H54 (cell line): ENCODE measurements at regions not wholly inside any gene's neighbourhood (a gene's known extent, or its start where the extent isn't known, plus 50 kb on each side); places are given as distances from the start of the nearest gene placed in this dataset.

Experiments used
- DNase-seq: peaks from one replicate; pipeline ENCODE4 v3.0.0; 2011; ENCODE audit warnings: low spot score, mixed read lengths; ENCODE audit not compliant: insufficient read length
- FAIRE-seq: peaks from 3 replicates; lab custom pipeline; 2011; peaks lifted over from hg19 to GRCh38; lab: Jason Lieb, UNC
- POLR2A ChIP-seq: IDR thresholded peaks from 2 replicates; pipeline ENCODE4 v1.6.1; 2011; ENCODE audit warnings: low read depth, mild to moderate bottlenecking, low read length

- DNase-seq (no peak), FAIRE-seq (no peak)
- no peak for TF ChIP-seq POLR2A
Measured at GRCh38 chr2:126766295-126766968, 110.5 kb downstream of the GYPC start.

GRCh38 chr2:126766969-126767296 is 111.0 kb downstream of the GYPC start:
- DNase-seq: no peak
- no peak for FAIRE-seq
- no peak for TF ChIP-seq POLR2A

DNA sequence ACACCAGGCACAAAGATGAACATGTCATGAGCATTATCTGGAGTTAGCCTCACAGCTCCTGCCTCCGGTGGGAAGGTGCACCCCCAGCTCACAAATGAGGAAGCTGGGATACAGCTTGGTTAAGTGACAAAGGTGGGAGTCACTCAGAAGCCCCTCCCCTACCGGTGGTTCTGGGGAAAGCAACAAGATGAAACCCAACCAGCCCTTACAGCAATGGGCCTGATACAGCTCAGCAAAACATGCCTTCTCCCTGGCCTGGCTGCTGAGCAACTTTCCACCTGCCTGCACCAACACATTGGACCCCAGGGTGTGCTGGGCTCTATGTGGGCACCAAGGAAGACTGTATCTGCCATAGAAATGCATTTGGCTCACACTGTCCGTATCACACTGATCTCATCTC is 113.2 kb downstream of the GYPC start:
- TF ChIP-seq POLR2A: no peak
- DNase-seq (no peak), FAIRE-seq (no peak)

GRCh38 chr2:126770466-126770865 is 114.5 kb downstream of the GYPC start:
- no peak for TF ChIP-seq POLR2A
- FAIRE-seq (no peak), DNase-seq (no peak)

DNA sequence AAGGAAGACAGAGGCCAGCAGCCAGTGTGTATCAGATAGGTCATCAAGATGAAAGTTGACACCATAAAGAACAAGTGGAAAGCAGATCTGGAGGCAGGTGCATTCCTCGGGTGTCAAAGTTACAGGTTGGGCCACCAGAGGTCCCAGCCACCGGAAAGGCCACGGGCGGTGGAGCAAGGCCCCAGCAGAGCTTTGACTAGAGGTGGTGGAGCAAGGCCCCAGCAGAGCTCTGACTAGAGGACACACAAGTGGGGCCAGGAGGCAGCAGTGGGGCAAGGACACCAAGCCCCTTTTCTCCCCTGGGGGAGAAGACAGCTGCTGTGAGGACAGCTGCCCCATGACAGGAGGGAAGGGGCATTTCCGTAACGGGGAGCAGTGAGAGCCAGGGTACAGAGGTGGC is 115.1 kb downstream of the GYPC start:
- FAIRE-seq (no peak), DNase-seq (no peak)
- no peak for TF ChIP-seq POLR2A

- DNase-seq (no peak), FAIRE-seq (no peak)
- no peak for TF ChIP-seq POLR2A
Measured at GRCh38 chr2:126771501-126772195, 115.7 kb downstream of the GYPC start.

- FAIRE-seq: no peak
- TF ChIP-seq POLR2A: no peak
- DNase-seq: no peak
Measured at GRCh38 chr2:126774290-126774689, 118.3 kb downstream of the GYPC start.

GRCh38 chr2:126774761-126775160 is 118.8 kb downstream of the GYPC start:
- TF ChIP-seq POLR2A: no peak
- DNase-seq (no peak), FAIRE-seq (no peak)

GRCh38 chr2:126775300-126775985 is 119.5 kb downstream of the GYPC start:
- no peak for DNase-seq
- no peak for FAIRE-seq
- no peak for TF ChIP-seq POLR2A

DNA sequence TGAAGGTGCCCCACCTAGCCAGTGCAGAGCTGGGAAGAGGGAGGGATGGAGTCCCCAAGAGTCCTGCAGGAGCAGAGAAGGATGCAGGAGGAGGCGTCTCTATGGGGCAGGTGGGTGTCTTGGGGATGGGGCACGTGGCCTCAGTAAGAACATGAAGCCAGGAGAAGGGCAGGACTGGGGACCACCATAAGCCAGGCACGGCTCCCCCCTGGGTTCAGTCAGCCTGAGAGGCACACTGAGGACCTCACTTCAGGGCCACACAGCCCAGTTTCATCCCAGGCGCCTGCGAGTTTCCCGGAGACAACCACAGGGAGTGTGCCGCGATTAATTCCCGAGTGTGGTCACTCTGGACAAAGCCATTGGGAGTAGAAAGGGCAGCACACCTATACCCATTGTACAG is 120.3 kb downstream of the GYPC start:
- FAIRE-seq: no peak
- no peak for TF ChIP-seq POLR2A
- no peak for DNase-seq

DNA sequence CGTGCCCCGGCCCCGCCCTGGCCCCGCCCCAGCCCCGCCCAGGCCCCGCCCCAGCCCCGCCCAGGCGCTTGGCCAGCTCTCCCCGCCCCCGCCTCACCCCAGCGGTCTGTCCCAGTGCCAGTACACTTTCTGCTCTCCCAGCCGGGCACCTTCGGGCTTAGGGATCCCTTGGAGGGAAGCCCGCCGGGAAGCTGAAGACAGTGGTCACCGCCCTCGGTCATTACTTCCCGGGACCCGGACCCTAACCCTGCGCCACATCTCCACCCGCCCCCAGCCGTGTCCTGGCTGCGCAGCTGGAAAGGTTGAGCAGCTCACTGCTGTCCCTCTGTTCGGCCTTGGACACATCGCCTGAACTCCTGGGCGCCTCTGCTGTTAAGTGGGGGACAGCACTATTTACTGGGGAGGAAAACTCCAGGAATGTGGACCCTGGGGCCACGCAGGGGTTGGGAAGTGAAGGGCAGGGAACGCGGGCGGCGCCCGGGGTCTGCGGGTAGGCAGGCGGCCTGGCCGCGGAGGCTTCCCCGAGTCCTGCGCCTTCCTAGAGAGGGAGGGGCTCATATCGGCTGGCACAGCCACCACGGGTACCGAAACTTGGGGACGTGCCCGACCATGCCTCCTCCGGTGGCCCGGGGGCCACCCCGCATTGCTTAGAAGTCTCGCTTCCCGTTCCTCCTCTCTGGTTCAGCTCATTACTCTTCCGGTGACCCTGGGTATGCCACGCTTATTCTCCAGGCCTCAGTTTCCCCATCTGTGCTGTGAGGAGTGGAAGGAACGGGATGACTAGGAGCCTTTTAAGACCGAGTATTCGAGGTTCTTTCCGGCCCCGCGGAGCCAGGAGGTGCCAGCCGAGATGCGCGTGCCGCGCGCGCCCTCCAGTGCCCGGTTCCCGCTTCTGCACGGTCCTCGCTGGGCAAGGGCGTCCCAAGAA is 121.0 kb downstream of the GYPC start:
- peak; percentile 77 for DNase-seq
- TF ChIP-seq POLR2A: no peak
- no peak for FAIRE-seq

DNA sequence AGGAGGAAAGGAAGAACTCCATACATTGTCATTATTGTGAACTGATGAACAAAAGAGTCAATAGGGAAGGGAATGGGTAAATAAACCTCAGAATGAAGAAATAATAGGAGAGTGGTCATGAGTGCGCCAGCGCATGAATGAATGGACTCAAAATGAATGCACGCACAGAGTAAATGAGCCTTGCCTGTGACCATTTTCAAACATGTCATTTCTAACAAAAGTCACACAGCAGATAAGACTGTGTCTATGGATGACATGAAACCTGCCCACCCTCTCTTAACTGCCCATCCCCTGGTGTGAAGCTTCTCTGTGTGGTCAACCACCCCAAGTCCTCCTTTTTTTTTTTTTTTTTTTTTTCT is 121.1 kb upstream of the TEX51 start:
- TF ChIP-seq POLR2A: no peak
- FAIRE-seq (no peak), DNase-seq (no peak)

- no peak for DNase-seq
- TF ChIP-seq POLR2A: no peak
- no peak for FAIRE-seq
Measured at GRCh38 chr2:126778561-126779501, 119.9 kb upstream of the TEX51 start.

GRCh38 chr2:126781206-126781605 is 117.5 kb upstream of the TEX51 start:
- DNase-seq (no peak), FAIRE-seq (no peak)
- TF ChIP-seq POLR2A: no peak
